HG03457 (cell line): ENCODE measurements at regions not wholly inside any gene's neighbourhood (a gene's known extent, or its start where the extent isn't known, plus 50 kb on each side); places are given as distances from the start of the nearest gene placed in this dataset.
"Not testable (repeated sequence)": the region's sequence is repeated elsewhere in the genome, so short reads cannot be mapped to it uniquely, and the experiment has no call there.

ENCODE experiments used
- ATAC-seq: cut with Tn5 transposase; IDR thresholded peaks from one replicate; pipeline ENCODE4 v1.9.1; 2021; ENCODE audit warnings: moderate number of reproducible peaks; ENCODE audit not compliant: unreplicated experiment

GRCh38 chr14:71618716-71619115, 313.5 kb upstream of the RGS6 start:
- ATAC-seq = no peak

- ATAC-seq = no peak
Measured at GRCh38 chr14:71619472-71619871, 312.8 kb upstream of the RGS6 start.

DNA sequence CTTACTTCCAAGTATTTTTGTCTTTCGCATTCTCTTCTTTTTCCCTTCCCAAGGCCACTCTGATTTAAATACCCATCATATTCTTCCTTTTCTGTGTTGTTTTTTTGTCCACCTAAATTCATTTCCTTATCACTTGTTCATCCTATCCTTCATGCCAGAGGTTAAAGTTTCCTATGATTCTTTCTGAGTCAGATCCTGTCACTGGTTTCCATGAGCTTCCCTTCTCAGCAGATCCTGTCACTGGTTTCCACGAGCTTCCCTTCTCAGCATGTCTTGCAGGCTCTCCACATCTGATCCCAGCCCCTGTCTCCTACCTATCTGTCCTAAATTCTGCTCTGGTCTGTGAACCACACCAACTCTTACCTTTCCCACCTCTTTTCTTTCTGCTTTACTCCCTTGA, 311.8 kb upstream of the RGS6 start:
- no peak for ATAC-seq

DNA sequence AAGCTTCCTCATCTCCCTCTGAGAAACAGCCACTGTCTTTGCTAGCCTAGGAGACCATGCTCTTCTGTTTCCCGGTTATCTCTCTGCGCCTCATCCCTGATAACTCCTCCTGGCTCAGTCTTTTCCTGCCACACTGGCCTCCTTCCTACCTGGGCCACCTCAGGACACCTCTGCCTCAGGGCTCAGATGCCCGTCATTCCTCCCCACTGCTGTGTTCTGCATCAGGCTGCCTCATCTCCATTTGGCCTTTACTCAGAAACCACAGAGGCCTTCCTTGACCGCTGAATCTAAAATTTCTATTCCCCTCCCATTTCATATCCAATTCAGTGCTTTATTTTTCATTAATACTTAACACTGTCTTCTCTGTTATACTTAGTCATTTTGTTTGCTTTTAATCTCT, 311.0 kb upstream of the RGS6 start:
- no peak for ATAC-seq

DNA sequence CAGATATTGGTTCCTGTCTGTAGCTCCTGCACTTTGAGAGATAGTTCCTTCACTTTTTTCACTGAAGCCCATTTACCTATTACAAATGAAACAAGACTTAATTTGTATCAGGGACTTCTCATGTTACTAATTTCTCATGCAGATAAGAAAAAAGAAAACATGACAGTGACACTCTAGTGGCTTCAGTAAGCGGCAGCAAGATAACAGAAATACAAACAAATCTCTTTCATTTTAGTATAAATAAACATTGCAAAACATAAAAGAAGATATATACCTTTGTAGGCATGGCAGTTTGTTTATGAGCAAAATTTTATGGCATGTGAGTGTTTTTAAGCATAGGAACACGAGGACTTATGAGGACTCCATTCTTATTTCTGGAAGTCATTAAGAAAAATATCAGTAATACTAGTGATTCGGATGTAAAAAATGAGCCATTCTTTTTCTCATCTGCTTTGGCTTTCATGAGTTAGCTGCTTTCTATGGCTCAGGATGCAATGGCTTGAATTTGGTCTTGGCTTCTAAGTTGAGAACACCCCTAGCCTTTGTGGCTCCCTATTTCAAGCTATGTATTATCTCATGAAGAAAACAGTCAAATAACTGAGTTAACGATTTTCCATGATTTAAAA, 310.1 kb upstream of the RGS6 start:
- ATAC-seq = no peak

- ATAC-seq = no peak
Measured at GRCh38 chr14:71623939-71624338, 308.3 kb upstream of the RGS6 start.

DNA sequence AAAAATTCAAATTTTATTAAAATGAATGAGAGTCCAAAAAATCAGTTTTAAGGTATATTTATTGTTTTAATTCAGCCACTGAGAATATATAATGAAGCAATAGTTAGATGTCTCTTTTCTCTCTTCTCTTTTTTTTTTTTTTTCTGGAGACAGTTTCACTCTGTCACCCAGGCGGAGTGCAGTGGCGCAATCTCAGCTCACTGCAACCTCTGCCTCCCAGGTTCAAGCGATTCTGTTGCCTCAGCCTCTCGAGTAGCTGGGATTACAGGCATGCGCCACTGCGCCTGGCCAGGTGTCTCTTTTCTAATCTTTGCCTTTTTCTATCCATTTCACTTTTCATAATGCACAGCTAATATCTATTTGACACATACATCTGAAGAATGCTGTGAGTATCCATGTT, 307.1 kb upstream of the RGS6 start:
- ATAC-seq = no peak

- no peak for ATAC-seq
Measured at GRCh38 chr14:71625891-71626701, 306.1 kb upstream of the RGS6 start.

- no peak for ATAC-seq
Measured at GRCh38 chr14:71628433-71628832, 303.8 kb upstream of the RGS6 start.

- ATAC-seq = no peak
Measured at GRCh38 chr14:71629250-71629649, 303.0 kb upstream of the RGS6 start.

DNA sequence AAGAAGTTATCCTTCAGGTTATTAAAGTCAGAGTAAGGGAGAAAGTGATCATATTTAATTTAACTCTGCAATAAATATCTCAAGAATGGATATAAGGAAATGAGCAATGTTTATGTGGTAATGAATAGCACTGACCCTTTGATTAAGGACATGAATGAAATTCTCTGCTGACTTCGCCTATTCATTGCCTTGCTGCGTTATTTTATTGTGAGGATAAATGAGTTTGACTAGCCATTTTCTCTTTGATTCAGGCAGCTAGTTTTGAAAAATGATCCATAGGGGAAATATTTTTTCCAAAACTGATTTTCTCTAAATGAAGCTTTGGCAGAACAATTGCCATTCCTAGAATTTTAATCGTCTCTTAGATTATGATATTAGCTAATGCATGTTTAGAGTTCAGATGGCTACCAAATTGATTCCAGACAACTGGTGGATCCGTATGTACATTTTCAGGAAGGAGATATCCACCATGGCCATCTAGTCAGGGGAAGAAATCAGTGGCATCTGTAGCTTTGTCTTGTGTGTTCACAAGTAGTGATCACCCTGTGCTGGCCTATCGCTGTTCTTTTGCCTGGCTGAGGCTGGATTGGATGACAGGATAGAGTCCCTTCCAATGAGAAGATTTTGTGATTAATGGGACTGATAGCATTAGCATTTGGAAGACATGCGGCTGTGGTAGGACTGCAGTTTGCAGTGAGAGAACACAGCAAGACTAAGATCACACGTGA, 302.3 kb upstream of the RGS6 start:
- no peak for ATAC-seq

DNA sequence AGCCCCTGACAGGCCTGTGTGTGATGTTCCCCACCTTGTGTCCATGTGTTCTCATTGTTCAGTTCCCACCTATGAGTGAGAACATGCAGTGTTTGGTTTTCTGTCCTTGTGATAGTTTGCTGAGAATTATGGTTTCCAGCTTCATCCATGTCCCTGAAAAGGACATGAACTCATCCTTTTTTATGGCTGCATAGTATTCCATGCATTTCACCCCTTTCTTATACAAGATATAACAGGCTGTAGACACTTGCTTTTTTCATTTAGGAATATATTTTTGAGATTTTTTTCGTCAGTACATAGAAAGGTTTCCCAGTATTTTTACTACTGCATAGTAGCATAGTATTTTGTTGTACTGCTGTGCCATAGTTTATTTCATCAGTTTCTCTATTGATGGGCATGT, 301.2 kb upstream of the RGS6 start:
- ATAC-seq = not testable (repeated sequence)

GRCh38 chr14:71632440-71632946, 299.7 kb upstream of the RGS6 start:
- no peak for ATAC-seq

DNA sequence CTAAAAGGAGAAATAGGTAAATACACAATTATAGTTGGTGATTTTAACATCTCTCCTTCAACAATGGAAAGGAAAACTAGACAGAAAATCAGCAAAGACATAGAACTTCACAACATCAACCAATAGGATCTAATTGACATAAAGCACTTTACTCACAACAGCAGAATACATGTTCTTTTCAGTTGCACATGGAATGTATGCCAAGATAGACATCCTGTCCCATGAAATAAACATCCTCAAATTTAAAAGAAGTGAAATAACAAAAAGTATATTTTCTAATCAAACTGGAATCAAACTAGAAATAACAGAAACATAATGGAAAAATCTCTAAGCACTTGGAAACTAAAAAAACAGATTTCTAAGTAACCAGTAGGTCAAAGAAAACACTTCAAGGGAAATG, 296.2 kb upstream of the RGS6 start:
- ATAC-seq = no peak

DNA sequence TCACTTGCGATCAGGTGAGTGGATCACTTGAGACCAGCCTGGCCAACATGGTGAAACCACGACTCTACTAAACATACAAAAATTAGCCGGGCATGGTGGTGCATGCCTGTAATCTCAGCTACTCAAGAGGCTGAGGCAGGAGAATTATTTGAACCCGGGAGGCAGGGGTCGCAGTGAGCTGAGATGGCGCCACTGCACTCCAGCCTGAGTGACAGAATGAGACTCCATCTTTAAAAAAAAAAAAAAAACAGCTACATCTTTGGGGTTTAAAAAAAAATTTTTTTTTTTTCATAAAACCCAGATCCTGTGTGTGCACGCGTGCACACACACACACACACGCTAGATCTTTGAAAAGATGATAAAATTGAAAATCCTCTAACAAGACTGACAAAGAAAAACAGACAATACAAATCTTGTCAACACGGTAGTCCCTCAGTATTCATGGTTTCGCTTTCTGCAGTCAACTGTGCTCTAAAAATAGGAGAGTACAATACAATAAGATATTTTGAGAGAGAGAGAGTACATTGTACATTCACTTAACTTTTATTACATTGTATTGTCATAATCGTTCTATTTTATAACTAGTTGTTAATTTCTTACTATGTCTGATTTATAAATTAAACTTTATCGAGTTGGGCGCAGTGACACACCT, 295.3 kb upstream of the RGS6 start:
- ATAC-seq = no peak

DNA sequence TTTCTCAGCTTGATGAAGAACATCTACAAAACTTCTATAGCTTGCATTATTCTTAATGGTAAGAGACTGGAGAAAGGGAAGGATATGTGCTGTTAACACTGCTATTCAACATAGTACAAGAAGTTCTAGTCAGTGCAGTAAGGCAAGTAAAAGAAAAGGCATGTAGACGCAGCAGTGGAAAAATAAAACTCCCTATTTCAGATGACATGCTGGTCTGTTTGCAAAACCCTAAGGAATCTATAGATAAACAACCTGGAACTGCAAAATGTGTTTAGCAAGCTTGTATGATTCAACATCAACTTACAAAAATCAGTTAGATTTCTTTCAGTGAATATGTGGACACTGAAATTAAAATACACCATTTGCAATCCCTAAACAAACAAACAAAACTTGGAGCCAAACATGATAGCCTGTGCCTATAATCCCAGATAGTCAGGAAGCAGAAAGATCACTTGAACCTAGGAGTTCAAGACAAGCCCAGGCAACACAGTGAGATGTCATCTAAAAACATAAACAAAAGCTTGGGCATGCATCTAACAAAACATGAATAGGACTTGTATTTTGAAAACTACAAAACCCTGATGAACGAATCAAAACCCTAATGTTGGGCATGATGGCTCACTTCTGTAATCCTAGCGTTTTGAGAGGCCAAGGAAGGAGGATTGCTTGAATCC, 293.6 kb upstream of the RGS6 start:
- no peak for ATAC-seq

GRCh38 chr14:71642715-71643114, 289.5 kb upstream of the RGS6 start:
- ATAC-seq = no peak

DNA sequence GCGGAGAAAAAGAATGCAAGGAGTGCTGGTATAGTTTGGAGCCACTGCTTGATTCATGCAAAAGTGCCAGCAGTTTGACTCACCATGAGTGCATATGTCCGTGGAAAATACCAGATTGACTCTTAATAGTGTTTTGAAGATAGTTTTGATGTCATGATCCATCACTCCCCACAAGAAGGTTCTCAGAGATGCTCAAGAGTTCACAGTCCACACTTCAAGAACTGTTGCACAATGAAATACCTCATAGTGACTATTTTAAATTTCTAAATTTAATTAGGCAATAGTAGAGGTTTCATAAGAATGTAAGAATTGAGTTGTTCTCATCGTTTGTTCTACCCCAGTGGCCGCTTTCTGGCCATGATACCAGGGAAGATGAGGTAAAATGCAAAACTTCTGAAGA, 286.6 kb upstream of the RGS6 start:
- ATAC-seq = no peak

DNA sequence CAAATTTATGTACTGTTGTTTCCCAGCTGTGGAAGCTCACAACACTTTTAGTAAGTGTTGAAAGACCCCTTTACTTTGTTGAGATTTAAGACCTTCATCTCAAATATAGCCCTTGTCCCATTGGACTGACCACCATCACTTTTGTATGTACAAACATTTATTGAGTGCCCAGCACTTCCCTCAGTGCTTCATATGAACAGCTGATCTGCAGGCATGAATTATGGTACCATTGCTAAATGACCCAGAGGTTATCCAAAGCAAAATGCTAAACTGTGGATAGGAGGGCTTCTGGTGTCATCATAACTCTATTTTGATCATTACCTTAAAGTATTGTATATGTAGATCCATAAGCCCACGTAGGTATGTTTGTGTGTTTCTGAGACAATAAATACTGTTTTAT, 285.7 kb upstream of the RGS6 start:
- no peak for ATAC-seq

DNA sequence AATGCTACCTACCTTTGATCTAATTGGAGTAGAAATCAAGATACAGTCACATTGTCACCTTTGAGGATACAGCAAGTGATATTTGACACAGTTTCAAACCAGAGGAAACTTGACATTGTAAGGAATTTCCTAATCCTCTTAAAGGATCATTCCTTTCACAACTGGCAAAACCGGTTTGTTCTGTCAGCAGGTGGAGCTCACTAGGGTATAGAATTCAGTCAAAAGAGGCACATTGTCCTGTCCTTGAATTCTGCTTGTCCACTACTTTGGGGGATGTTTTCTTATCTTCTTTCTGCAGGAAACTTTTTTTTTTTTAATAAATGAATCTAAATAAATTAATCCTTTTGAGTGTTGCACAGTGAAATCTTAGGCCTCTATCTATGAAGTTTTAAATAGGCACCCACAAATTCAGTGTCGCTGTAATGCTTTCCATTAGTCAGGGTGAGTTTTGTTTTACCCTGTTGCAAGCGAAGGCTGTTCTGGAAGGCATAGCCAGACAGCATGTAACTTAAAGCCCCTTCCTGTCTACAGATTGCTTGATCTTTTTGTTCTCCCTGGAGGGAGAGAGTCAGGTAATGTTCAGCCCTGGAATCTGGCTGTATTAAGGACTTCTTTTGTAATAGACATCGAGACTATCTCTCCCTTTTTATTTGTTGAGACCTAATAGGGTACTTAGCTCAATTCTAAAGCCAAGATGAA, 285.0 kb upstream of the RGS6 start:
- ATAC-seq = no peak
